GM23248 (cell line): ENCODE measurements at regions not wholly inside any gene's neighbourhood (a gene's known extent, or its start where the extent isn't known, plus 50 kb on each side); places are given as distances from the start of the nearest gene placed in this dataset.

Experiments
- EZH2 ChIP-seq: fragments of 200-600 bp; sonication (generic); IDR thresholded peaks from 2 replicates; pipeline ENCODE4 v1.6.1; 2018; ENCODE audit warnings: antibody characterized with exemption, mild to moderate bottlenecking; ENCODE audit not compliant: insufficient read depth, poor library complexity, severe bottlenecking
- EZH2phosphoT487 ChIP-seq: fragments of 200-600 bp; sonication (generic); IDR thresholded peaks from 2 replicates; pipeline ENCODE4 v1.6.1; 2018; ENCODE audit warnings: antibody characterized with exemption, moderate library complexity, mild to moderate bottlenecking, low read depth; ENCODE audit not compliant: insufficient read depth

GRCh38 chr5:87150630-87151029 is 117.1 kb upstream of the RASA1 start:
- TF ChIP-seq EZH2 = no peak
- no peak for TF ChIP-seq EZH2phosphoT487
